Osteoblast (primary cell): ENCODE measurements at regions not wholly inside any gene's neighbourhood (a gene's known extent, or its start where the extent isn't known, plus 50 kb on each side); places are given as distances from the start of the nearest gene placed in this dataset.
A peak's percentile ranks its signal among the peaks of the same experiment; 100 is the strongest.

Experiments used
- DNase-seq: peaks from one replicate; pipeline ENCODE4 v3.0.0; 2011; ENCODE audit warnings: low spot score, mixed read lengths; ENCODE audit not compliant: insufficient read length; ENCODE audit errors: missing footprints
- H2AFZ ChIP-seq: 2 replicates; pipeline ENCODE4 v1.6.0; 2011; ENCODE audit warnings: mild to moderate bottlenecking, low read length
- H3K27ac ChIP-seq: 2 replicates; pipeline ENCODE4 v1.5.1; 2011; ENCODE audit warnings: mild to moderate bottlenecking, low read depth, low read length, moderate library complexity
- H3K27me3 ChIP-seq: 2 replicates; pipeline ENCODE4 v1.6.0; 2012; ENCODE audit warnings: mild to moderate bottlenecking, control low read depth, inconsistent platforms, low read length, moderate library complexity; ENCODE audit not compliant: insufficient read depth
- H3K36me3 ChIP-seq: 2 replicates; pipeline ENCODE4 v1.5.1; 2011; ENCODE audit warnings: mild to moderate bottlenecking, low read length, control low read depth, moderate library complexity; ENCODE audit not compliant: insufficient read depth
- H3K4me1 ChIP-seq: 2 replicates; pipeline ENCODE4 v1.5.1; 2011; ENCODE audit warnings: mild to moderate bottlenecking, low read length, control low read depth, moderate library complexity; ENCODE audit not compliant: insufficient read depth
- H3K4me2 ChIP-seq: 2 replicates; pipeline ENCODE4 v1.6.0; 2011; ENCODE audit warnings: mild to moderate bottlenecking, low read length; ENCODE audit not compliant: insufficient read depth
- H3K4me3 ChIP-seq: fragments of 200-600 bp; sonication (generic); 3 replicates; pipeline ENCODE4 v1.5.1; 2012; ENCODE audit warnings: mild to moderate bottlenecking, low read length, inconsistent platforms; ENCODE audit not compliant: insufficient read depth
- H3K79me2 ChIP-seq: 2 replicates; pipeline ENCODE4 v1.6.0; 2012; ENCODE audit warnings: mild to moderate bottlenecking, low read length, control low read depth, inconsistent platforms; ENCODE audit not compliant: insufficient read depth
- H3K9me3 ChIP-seq: 2 replicates; pipeline ENCODE4 v1.5.1; 2011; ENCODE audit warnings: low read depth, low read length, control low read depth
- H4K20me1 ChIP-seq: 2 replicates; pipeline ENCODE4 v1.6.0; 2012; ENCODE audit warnings: mild to moderate bottlenecking, low read length, control low read depth; ENCODE audit not compliant: insufficient read depth
- TF ChIP-seq, protein P1 (sequence below): IDR thresholded peaks from 2 replicates; pipeline ENCODE4 v1.5.1; 2011; ENCODE audit warnings: mild to moderate bottlenecking, low read depth, low read length, moderate library complexity; ENCODE audit errors: extremely low read depth

DNA sequence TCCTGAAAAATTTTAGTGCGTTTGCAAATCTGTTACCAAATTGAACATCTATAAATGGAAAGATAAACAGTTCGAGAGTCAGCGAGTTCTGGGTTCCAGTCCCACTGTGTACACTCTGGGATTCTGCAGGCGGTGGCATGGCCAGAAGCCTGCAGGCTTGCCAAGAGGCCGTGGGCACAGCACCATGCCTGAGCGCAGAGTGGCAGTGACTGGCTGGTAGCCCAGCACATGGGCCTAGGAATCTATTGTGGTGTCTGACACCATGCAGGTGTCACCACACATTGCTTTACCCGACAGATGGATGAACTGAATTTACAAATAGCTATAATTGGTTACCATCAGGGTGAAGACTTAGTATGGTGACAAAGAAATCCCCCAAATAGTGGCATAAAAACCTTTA, 71.7 kb upstream of the TLR3 start:
- H3K27me3 ChIP-seq = no peaks in the 10 kb centered on the region
- no peaks in the 10 kb centered on the region for H4K20me1 ChIP-seq
- H3K36me3 ChIP-seq = no peaks in the 10 kb centered on the region
- no peak for DNase-seq
- TF ChIP-seq, protein P1, sequence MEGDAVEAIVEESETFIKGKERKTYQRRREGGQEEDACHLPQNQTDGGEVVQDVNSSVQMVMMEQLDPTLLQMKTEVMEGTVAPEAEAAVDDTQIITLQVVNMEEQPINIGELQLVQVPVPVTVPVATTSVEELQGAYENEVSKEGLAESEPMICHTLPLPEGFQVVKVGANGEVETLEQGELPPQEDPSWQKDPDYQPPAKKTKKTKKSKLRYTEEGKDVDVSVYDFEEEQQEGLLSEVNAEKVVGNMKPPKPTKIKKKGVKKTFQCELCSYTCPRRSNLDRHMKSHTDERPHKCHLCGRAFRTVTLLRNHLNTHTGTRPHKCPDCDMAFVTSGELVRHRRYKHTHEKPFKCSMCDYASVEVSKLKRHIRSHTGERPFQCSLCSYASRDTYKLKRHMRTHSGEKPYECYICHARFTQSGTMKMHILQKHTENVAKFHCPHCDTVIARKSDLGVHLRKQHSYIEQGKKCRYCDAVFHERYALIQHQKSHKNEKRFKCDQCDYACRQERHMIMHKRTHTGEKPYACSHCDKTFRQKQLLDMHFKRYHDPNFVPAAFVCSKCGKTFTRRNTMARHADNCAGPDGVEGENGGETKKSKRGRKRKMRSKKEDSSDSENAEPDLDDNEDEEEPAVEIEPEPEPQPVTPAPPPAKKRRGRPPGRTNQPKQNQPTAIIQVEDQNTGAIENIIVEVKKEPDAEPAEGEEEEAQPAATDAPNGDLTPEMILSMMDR = no peak
- no peak overlapping the region for H3K4me3 ChIP-seq
- no peak overlapping the region for H2AFZ ChIP-seq
- no peak overlapping the region for H3K27ac ChIP-seq
- H3K4me1 ChIP-seq = no peaks in the 10 kb centered on the region
- H3K4me2 ChIP-seq = no peak overlapping the region
- no peaks in the 10 kb centered on the region for H3K9me3 ChIP-seq
- no peaks in the 10 kb centered on the region for H3K79me2 ChIP-seq

DNA sequence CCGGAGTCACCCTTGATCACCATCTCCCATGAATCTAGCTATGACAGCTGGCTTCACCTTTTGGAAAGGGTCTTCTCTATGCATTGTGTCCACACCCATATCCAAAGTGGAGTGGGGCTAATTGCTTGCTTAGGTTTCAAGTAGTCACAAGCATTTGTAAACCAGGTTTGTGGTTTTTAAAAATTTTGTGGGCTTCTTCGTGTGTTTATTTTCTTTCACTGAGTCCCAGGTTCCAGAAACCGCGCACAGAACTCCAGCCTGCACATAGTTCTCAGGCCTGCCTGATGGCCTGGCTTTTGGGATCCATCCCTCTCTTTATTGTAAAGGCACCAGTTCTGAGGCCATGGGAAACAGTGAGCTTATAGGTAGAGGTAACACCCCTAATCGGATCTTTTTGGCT, 70.2 kb upstream of the TLR3 start:
- Histone ChIP-seq H3K4me1 (no peaks in the 10 kb centered on the region), H3K27me3 (no peaks in the 10 kb centered on the region), H3K9me3 (no peaks in the 10 kb centered on the region), H3K4me2 (no peak overlapping the region), H2AFZ (peak overlapping the region; percentile 61), H3K27ac (no peak overlapping the region), H4K20me1 (no peaks in the 10 kb centered on the region), H3K36me3 (no peaks in the 10 kb centered on the region), H3K4me3 (no peak overlapping the region), H3K79me2 (no peaks in the 10 kb centered on the region)
- DNase-seq = no peak
- TF ChIP-seq, protein P1 = no peak

DNA sequence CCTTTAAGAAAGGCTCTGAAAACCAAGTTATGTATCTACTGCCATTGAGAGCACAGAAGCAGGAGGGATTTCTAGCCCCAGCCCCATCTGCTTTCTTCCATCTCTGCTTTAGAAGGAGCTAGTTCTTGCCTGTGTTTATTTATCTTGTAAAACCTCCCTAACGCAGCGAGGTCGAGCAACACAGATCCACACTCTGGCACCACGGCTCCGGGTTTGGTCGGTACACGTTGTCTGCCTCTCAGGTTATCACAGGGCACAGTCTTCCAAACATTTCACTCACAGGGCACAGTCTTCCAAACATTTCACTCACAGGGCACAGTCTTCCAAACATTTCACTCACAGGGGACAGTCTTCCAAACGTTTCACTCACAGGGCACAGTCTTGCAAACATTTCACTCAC, 69.7 kb upstream of the TLR3 start:
- DNase-seq = no peak
- Histone ChIP-seq H4K20me1 (no peaks in the 10 kb centered on the region), H3K4me3 (no peak overlapping the region), H3K27ac (no peak overlapping the region), H3K27me3 (no peaks in the 10 kb centered on the region), H3K4me2 (no peak overlapping the region), H3K4me1 (no peaks in the 10 kb centered on the region), H2AFZ (peak overlapping the region; percentile 61), H3K9me3 (no peaks in the 10 kb centered on the region), H3K36me3 (no peaks in the 10 kb centered on the region), H3K79me2 (no peaks in the 10 kb centered on the region)
- TF ChIP-seq, protein P1 = no peak

DNA sequence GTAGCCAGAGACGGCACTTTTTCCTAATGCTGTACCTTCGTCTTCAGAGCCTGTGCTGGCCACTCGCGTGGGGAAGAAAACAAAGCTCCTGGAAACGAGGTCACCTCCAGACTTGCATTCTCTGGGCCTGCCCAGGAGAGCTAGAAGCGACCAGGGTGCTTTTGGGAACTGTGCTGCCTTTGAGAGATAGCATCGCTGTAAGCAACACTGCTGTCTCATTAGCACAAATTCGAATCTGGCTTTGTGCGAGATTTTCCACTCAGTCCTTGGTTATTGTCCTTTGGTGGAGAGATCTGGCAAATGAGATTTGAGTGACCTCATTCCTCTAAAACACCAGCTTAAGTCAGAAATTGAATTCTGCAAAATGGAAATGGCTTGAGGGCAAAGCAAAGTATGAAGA, 66.1 kb upstream of the TLR3 start:
- Histone ChIP-seq H3K4me3 (no peak overlapping the region), H2AFZ (no peak overlapping the region), H4K20me1 (no peaks in the 10 kb centered on the region), H3K79me2 (no peaks in the 10 kb centered on the region), H3K27me3 (no peaks in the 10 kb centered on the region), H3K9me3 (no peaks in the 10 kb centered on the region), H3K4me1 (peaks cover 3% of the 10 kb centered on the region), H3K36me3 (no peaks in the 10 kb centered on the region), H3K27ac (no peak overlapping the region), H3K4me2 (no peak overlapping the region)
- TF ChIP-seq, protein P1 = no peak
- no peak for DNase-seq
